Spleen (tissue), 7 donors: ENCODE measurements at regions not wholly inside any gene's neighbourhood (a gene's known extent, or its start where the extent isn't known, plus 50 kb on each side); places are given as distances from the start of the nearest gene placed in this dataset.

Source experiments
- POLR2A ChIP-seq, 3 donors: fragments of 450-650 bp; IDR thresholded peaks; one replicate each; pipeline ENCODE4 v1.5.1; 2017; ENCODE audit warnings: antibody characterized with exemption in 3 of 3, mild to moderate bottlenecking in 1 of 3
- POLR2AphosphoS5 ChIP-seq, 3 donors: sonication (generic); formaldehyde crosslinking; IDR thresholded peaks; one replicate each; pipeline ENCODE4 v1.5.1; 2017; ENCODE audit warnings: antibody characterized with exemption in 3 of 3
- TF ChIP-seq, protein P1 (sequence below), 11 experiments: fragments of 200-600 bp in 7 of 11; fragments of 450-650 bp in 4 of 11; sonication (generic) in 4 of 11; IDR thresholded peaks in 8 of 11; conservative IDR thresholded peaks in 3 of 11; 1 replicate in 7 of 11; 2 replicates in 4 of 11; pipeline versions ENCODE4 v1.4.0 to v1.8.0; 2016 to 2021; ENCODE audit warnings: antibody characterized with exemption in 11 of 11, inconsistent platforms in 4 of 11, mild to moderate bottlenecking in 1 of 11
- donor health status: DM: no; HTN: no; CAD: no; lungs with moderate emphysema.
- donor health status: DM: no; HTN: no; CAD: no.
- donor health status: DM: no; HTN: no; CAD: no.

DNA sequence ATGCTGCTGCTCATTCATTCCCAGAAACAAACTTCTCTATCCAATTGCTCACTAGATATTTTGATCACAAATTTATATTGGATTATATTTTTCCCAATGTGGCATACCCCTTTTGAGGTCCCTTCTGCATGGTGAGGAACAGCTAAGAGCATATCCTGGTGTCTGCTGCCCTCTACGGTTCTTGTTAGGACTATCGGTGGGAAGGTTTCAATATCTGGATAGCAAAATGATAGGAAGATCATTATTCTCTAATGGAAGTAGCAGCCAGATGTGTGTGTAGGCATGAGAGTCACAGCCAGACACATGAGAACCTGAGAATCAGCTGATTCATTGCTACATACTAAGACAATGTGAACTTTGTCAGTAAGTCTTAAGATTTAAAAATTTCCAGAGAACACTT is 1422.4 kb upstream of the MIR17HG start:
- TF ChIP-seq, protein P1, sequence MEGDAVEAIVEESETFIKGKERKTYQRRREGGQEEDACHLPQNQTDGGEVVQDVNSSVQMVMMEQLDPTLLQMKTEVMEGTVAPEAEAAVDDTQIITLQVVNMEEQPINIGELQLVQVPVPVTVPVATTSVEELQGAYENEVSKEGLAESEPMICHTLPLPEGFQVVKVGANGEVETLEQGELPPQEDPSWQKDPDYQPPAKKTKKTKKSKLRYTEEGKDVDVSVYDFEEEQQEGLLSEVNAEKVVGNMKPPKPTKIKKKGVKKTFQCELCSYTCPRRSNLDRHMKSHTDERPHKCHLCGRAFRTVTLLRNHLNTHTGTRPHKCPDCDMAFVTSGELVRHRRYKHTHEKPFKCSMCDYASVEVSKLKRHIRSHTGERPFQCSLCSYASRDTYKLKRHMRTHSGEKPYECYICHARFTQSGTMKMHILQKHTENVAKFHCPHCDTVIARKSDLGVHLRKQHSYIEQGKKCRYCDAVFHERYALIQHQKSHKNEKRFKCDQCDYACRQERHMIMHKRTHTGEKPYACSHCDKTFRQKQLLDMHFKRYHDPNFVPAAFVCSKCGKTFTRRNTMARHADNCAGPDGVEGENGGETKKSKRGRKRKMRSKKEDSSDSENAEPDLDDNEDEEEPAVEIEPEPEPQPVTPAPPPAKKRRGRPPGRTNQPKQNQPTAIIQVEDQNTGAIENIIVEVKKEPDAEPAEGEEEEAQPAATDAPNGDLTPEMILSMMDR (IDR thresholded peaks at IDR 0.05 in 8 of 11, conservative IDR thresholded peaks at IDR 0.05 in 3 of 11): no peak
- TF ChIP-seq POLR2A (IDR thresholded peaks at IDR 0.05) (no peak), POLR2AphosphoS5 (IDR thresholded peaks at IDR 0.05) (no peak)
